GM19025 (cell line): ENCODE measurements at regions not wholly inside any gene's neighbourhood (a gene's known extent, or its start where the extent isn't known, plus 50 kb on each side); places are given as distances from the start of the nearest gene placed in this dataset.

Source experiments
- ATAC-seq: cut with Tn5 transposase; IDR thresholded peaks from one replicate; pipeline ENCODE4 v1.9.1; 2021; ENCODE audit warnings: mild to moderate bottlenecking, low read depth, moderate library complexity; ENCODE audit not compliant: unreplicated experiment

DNA sequence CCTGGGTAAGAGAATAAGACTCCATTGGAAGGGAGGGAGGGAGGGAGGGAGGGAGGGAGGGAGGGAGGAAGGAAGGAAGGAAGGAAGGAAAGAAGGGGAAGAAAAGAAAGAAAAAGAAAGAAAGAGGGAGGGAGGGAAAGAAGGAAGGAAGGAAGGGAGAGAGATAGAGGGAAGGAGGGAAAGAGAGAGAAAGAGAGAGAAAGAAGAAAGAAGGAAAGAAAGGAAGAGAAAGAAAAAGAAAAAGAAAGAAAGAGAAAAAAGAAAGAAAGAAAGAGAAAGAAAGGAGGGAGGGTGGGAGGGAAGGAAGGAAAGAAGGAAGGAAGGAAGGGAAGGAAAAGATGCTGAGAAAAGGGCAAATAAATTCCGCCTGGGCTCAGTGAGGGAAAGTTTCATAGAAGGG, 74.7 kb upstream of the IFNAR2 start:
- no peak for ATAC-seq

DNA sequence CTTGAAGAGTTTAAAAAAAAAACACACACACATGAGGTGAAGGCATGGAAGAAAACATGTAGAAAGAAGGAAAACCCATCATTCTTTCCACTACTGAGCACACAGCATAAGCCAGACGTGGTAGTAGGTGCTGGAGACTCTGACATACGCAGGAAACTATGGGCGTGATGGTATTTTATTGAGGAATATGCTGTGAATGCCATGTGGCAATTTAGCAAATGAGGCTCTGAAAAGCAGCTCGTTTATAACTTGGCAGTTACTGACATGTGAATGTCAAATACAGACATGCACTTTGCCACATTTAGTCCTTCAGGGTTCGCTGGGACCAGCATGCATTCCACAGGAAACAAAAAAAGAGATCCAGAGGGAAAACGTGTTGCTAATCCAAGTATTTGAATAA, 74.3 kb upstream of the IFNAR2 start:
- ATAC-seq = no peak

DNA sequence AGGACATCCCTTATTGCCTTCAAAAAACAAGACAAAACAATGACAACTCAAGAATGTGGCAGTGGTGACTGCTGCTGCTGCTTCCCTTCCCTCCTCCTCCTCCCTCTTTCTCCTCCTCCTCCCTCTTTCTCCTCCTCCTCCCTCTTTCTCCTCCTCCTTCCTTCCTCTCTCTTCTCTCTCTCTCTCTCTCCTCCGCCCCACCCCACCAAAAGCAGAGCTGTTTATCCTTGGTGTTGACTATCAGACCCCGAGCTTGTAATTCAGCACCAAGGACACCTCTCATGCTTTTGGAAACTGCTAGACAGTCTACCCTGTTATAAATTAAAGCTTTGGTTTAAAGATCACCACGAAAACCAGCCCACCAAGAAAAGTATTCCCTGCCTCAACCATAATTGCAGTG, 72.4 kb upstream of the IFNAR2 start:
- no peak for ATAC-seq

DNA sequence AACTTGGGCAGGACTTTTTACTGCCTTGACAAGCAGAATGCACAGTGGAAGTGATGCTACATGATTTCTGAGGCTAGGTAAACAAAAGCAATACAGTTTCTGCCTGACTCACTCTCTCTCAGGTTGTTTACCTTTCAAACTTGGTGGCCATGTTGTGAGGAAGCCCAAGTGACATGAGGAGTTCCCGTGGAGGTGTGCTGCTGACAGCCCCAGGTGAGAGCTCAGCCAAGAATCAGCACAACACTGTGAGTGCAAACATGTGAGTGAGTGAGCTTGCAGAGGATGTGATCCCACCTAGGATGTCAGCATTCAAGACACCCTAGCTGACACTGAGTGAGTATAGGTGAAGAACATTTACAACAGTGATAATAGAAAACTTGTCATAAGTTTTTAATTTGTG, 71.1 kb upstream of the IFNAR2 start:
- no peak for ATAC-seq

DNA sequence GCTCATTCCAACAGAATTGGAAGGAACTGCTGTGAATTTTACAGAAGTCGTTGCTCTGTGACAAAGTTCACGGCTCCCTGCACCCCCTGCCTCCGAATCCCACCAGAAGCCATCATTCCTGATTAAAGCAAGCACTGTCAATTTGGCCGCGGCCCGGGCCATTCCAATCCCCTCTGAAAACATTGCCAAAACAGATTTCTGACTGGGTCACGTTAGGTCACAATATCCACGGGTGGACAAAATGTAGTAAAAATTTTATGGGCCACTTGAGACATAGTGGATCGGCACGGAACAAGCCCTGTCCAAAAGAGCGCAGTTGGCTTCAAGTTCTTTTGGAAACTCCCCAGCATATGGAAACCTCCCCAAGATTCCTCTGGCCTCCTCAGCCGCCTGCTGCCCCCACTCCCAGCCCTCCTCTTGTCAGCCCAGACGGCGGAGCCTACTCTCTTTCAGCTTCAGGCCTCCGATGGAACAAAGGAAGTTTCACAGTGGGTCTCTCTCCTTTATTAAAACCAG, 67.2 kb upstream of the IFNAR2 start:
- ATAC-seq = no peak

DNA sequence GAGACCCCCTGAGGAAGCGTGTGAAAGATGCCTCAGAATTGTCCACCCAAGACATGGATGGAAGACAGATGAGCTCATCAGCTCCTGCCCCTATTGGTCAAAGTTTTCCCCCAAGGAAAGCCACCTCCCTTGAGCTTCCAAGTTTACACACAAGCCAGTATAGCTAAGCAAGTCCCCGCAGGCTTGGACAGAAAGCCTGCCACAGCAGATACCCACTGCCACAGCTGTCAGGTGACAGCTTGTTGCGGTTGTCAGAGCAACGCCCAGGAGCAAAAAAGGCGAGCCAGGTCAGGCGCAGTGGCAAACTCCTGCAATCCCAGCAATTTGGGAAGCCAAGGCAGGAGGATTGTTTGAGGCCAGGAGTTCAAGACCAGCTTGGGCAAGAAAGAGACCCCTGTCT, 60.9 kb upstream of the IFNAR2 start:
- no peak for ATAC-seq

DNA sequence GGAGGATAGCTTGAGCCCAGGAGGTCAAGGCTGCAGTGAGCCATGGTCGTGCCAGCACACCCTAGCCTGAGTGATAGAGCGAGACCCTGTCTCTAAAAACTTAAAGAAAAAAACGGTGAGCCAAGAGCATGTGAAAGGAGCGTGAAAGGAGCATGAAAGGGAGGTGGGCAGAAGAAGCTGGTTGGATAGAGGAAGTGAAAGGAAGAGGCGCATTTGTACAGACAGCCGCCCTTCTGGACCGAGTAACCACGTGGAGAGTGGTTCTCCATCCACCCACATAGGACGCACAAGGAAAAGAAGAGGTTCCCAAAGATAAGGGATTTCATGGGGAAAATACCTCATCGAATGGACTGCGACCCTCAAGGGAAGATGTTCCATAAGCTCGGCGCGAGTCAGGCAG, 60.4 kb upstream of the IFNAR2 start:
- no peak for ATAC-seq

DNA sequence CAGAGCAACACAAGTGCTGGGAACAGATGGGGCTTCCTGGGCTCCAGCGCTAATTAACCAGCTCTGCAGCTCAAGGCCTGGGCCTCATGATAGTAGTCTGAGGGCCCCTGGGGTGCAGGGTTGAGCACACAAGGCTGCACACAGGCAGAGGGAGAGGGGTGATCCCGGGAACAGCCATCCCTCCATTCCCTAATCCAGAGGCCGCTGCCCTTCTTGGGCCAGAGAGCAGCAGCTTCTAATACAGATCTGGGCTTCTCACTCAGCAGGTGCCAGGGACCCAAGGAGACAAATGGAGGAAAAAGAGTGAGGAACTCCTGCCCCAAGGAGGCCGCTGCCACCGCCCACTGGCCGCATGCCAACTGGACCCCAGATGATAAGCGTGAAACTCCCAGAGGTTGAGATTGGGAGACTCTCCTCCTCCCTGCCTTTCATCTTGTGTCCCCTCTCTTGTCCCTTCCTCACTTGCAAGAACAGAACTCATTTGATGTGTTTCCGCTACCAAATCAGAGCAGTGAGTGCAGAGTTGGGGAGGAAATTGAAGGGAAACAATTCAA, 58.0 kb upstream of the IFNAR2 start:
- no peak for ATAC-seq

DNA sequence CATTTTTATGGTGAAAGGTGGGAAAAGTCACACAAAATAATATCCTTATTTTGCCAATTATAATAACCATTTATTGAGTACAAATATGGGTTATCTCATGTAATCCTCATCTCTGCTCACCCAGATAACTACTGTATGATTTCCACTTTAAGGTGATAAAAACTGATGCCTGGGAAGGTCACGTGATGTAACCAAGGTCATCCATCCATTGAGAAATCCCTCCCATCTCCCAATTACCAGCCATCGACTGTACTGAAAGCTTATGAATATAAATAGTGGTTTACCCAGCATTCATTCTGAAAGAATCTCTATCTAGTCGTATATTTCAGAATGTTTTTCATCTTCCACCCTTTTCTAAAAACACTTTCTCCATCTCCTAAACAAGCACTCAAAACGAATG, 55.0 kb upstream of the IFNAR2 start:
- no peak for ATAC-seq
